Activated T-helper 17 cell treated with anti-CD3 and anti-CD28 coated beads, Interleukin-2, amount 50 U/mL, for 72 hours (primary cell): ENCODE measurements at regions not wholly inside any gene's neighbourhood (a gene's known extent, or its start where the extent isn't known, plus 50 kb on each side); places are given as distances from the start of the nearest gene placed in this dataset.

Source experiments
- ATAC-seq: fragments of 150-1000 bp; cut with Tn5 transposase; replicated peaks from 2 replicates; pipeline ENCODE4 v1.10.0; 2021; ENCODE audit warnings: mild to moderate bottlenecking, moderate library complexity
- H3K27ac Mint-ChIP-seq: one replicate; pipeline ENCODE4 v1.8.0; 2022; ENCODE audit warnings: mixed read lengths
- H3K27me3 Mint-ChIP-seq: one replicate; pipeline ENCODE4 v1.8.0; 2022; ENCODE audit warnings: mixed read lengths
- H3K36me3 Mint-ChIP-seq: one replicate; pipeline ENCODE4 v1.8.0; 2022; ENCODE audit warnings: low read depth, mild to moderate bottlenecking, mixed read lengths
- H3K4me1 Mint-ChIP-seq: one replicate; pipeline ENCODE4 v1.8.0; 2022; ENCODE audit warnings: mixed read lengths
- H3K4me3 Mint-ChIP-seq: one replicate; pipeline ENCODE4 v1.8.0; 2022; ENCODE audit warnings: mild to moderate bottlenecking, mixed read lengths
- H3K9me3 Mint-ChIP-seq: one replicate; pipeline ENCODE4 v1.8.0; 2022; ENCODE audit warnings: mixed read lengths

DNA sequence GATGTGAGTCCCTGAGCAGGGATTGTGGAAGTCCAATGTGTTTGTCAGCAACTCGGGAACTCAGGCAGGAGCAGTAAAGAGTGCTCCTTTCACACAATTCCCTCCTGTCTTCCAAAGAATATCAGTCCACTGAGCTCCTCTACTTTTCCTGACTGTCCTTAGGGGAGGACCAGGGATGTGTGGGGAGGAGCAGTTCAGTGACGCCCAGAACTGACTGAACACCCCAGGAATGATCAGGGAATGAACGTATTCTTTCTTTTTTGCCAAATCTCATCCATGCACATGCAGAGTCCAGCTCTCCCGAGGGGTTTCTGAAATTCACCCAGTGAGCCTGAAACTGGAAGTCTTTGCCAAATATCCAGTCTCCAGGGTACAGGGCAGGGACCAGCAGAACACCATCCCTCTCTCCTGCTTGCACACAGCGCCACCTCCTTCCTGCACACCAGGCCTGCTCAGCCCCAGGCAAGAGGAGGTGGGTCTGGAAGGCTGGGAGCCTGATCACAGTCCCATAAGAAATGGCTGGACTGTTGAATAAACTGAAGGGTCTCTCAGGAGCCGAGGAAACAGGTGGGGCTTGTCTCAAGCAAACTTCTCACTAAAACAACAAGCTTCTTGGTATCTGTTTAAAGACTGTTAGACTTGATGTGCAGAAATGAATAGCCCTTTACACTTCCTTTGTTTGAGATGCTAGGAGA lies 294.7 kb downstream of the C7orf25 start:
- Mint-ChIP-seq H3K9me3 (peaks cover 8% of the 10 kb centered on the region), H3K27ac (no peak overlapping the region), H3K27me3 (peaks cover 3% of the 10 kb centered on the region), H3K36me3 (no peaks in the 10 kb centered on the region), H3K4me3 (no peak overlapping the region), H3K4me1 (no peaks in the 10 kb centered on the region)
- no peak for ATAC-seq

DNA sequence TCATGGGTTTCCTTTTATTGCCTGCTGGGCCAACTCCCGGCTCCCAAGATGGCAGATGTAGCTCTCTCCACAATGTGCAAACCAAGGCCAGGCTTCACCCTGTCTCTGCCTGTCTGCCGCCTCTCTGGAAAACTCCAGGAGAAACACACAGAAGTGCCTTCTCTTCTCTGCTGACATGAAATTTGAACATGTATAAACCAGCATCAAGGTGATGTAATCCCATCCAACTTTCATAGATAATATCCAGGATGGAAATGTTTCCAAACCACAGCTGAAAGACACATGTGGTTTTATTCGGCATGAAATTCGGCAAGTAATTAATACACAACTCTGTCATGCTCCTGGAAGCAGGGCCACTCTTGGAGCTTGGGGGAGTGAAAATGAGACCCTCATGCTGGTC lies 297.2 kb downstream of the C7orf25 start:
- Mint-ChIP-seq H3K27ac (no peak overlapping the region), H3K27me3 (peaks cover 3% of the 10 kb centered on the region), H3K4me1 (no peaks in the 10 kb centered on the region), H3K36me3 (no peaks in the 10 kb centered on the region), H3K9me3 (peaks cover 8% of the 10 kb centered on the region), H3K4me3 (no peak overlapping the region)
- no peak for ATAC-seq

GRCh38 chr7:42611961-42612360 lies 299.9 kb downstream of the C7orf25 start:
- Mint-ChIP-seq H3K9me3 (peaks cover 8% of the 10 kb centered on the region), H3K4me3 (no peak overlapping the region)
- ATAC-seq, result no peak

GRCh38 chr7:42611289-42611928 lies 300.5 kb downstream of the C7orf25 start:
- H3K4me1 Mint-ChIP-seq, result no peaks in the 10 kb centered on the region
- no peak for ATAC-seq
- H3K27me3 Mint-ChIP-seq, result no peaks in the 10 kb centered on the region

More at GRCh38 chr7:42611961-42612360, 299.9 kb downstream of the C7orf25 start:
- no peaks in the 10 kb centered on the region for H3K4me1 Mint-ChIP-seq
- H3K27ac Mint-ChIP-seq, result no peak overlapping the region
- H3K36me3 Mint-ChIP-seq, result no peaks in the 10 kb centered on the region
- peaks cover 3% of the 10 kb centered on the region for H3K27me3 Mint-ChIP-seq

DNA sequence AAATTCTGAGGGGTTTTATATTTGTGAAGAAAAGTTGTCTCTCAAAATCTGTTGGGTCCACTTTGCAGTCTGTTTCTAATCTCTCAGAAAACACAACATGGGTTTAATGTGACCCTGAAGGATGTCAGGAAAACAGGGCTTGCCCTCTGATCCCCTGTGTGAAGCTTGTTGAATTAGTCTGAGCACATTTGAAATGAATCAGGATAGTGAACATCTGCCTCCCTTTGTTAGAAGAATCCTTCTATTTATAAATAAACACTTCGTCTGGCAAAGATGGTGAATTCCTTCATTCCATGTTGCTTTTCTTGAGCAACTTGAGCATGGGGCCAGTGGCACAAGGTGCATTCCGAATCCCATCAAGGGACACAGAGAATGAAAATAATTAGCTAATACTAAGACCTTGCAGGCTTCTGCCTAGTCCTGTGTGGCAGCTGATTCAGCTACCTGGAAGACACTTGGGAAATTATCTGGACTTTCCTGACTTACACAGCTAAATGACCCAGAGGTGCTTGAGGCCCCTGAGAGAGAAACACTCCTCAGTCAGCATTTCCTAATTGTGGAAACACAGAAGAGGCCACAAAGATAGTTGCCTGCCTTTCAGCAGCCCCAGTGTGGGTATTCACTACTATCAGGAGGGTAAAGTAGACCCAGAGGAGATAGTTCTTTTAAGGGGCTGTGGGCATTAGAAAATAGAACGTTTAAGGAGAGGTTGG lies 305.5 kb downstream of the C7orf25 start:
- Mint-ChIP-seq H3K27me3 (no peaks in the 10 kb centered on the region), H3K4me1 (no peaks in the 10 kb centered on the region), H3K4me3 (no peak overlapping the region), H3K9me3 (no peaks in the 10 kb centered on the region), H3K36me3 (no peaks in the 10 kb centered on the region), H3K27ac (no peak overlapping the region)
- no peak for ATAC-seq

More at GRCh38 chr7:42611289-42611928, 300.5 kb downstream of the C7orf25 start:
- no peak overlapping the region for H3K27ac Mint-ChIP-seq
- H3K36me3 Mint-ChIP-seq, result no peaks in the 10 kb centered on the region
- H3K9me3 Mint-ChIP-seq, result peaks cover 4% of the 10 kb centered on the region
- no peak overlapping the region for H3K4me3 Mint-ChIP-seq

- H3K36me3 Mint-ChIP-seq, result no peaks in the 10 kb centered on the region
- H3K27ac Mint-ChIP-seq, result no peak overlapping the region
- no peaks in the 10 kb centered on the region for H3K4me1 Mint-ChIP-seq
- no peaks in the 10 kb centered on the region for H3K27me3 Mint-ChIP-seq
- no peaks in the 10 kb centered on the region for H3K9me3 Mint-ChIP-seq
- ATAC-seq, result no peak
- H3K4me3 Mint-ChIP-seq, result no peak overlapping the region
Measured at GRCh38 chr7:42605406-42606192, 306.3 kb downstream of the C7orf25 start.

- ATAC-seq, result no peak
- Mint-ChIP-seq H3K27ac (no peak overlapping the region), H3K9me3 (no peaks in the 10 kb centered on the region), H3K27me3 (no peaks in the 10 kb centered on the region), H3K4me1 (no peaks in the 10 kb centered on the region), H3K4me3 (no peak overlapping the region), H3K36me3 (no peaks in the 10 kb centered on the region)
Measured at GRCh38 chr7:42603496-42603895, 308.4 kb downstream of the C7orf25 start.

DNA sequence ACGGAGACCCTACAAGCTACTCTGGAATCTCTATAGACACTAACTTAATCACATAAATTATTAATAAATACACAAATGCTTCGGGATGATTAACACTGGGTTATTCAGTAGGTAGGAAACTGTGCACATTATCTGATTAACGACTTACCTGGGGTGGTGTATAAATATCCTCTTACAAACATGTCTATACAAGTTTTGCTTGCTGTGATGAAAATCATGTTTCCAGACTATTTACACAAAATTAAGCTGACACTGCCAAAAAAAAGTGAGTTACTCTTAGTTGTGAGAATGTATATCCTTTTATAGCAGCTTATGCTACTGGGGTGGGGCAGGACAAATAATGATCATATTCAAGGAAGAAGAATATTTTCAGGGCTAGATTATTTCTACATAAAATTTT lies 314.6 kb downstream of the C7orf25 start:
- Mint-ChIP-seq H3K4me1 (no peaks in the 10 kb centered on the region), H3K36me3 (no peaks in the 10 kb centered on the region), H3K27ac (no peak overlapping the region), H3K4me3 (no peak overlapping the region), H3K9me3 (peaks cover 4% of the 10 kb centered on the region), H3K27me3 (no peaks in the 10 kb centered on the region)
- no peak for ATAC-seq

GRCh38 chr7:42596737-42597136 lies 315.1 kb downstream of the C7orf25 start:
- H3K27me3 Mint-ChIP-seq, result no peaks in the 10 kb centered on the region
- no peak overlapping the region for H3K27ac Mint-ChIP-seq
- H3K9me3 Mint-ChIP-seq, result peaks cover 4% of the 10 kb centered on the region
- H3K4me3 Mint-ChIP-seq, result no peak overlapping the region
- no peak for ATAC-seq
- no peaks in the 10 kb centered on the region for H3K4me1 Mint-ChIP-seq
- H3K36me3 Mint-ChIP-seq, result no peaks in the 10 kb centered on the region

DNA sequence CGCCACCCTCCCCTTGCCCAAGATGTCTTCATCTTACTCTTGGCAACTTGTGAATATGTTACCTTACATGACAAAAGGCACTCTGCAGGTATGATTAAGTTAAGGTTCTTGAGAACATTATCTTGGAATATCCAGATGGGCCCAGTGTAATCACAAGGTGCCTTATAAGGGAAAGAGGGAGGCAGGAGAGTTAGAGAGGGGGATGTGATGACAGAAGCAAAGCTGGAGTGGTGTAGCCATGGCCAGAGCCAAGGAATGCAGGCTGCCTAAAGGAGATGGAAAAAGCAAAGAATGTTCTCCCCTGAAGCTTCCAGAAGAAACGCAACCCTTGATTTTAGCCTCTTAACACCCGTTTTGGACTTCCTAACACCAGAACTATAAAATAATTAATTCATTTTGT lies 318.0 kb downstream of the C7orf25 start:
- Mint-ChIP-seq H3K4me1 (no peaks in the 10 kb centered on the region), H3K9me3 (peaks cover 10% of the 10 kb centered on the region), H3K27me3 (no peaks in the 10 kb centered on the region), H3K36me3 (no peaks in the 10 kb centered on the region), H3K27ac (no peak overlapping the region), H3K4me3 (no peak overlapping the region)
- ATAC-seq, result no peak

DNA sequence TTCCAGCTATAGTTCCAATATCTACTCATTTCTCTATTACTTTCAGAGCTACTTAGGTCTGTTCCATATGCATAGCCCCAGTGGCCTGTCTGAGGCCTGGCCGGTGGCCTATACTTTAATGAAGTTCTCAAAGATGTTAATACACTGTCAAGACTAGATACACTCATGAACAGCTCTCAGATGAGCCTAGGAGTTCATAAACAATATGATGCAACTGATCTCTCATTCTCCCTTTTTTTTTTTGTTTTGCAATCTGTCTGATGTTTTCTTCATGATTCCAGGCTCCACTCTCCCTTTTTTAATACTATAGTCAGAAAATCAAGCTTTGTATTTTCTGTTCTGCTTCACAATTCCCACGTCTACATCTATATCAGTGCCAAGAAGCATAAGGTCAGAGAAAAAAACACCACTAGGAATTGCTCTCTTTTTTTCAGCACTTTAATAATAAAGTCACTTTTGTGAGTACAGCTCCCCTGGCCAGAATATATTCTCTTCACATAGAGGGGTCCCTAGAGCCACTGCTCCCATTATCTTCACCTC lies 321.0 kb downstream of the C7orf25 start:
- no peak overlapping the region for H3K4me3 Mint-ChIP-seq
- H3K27me3 Mint-ChIP-seq, result no peaks in the 10 kb centered on the region
- H3K27ac Mint-ChIP-seq, result no peak overlapping the region
- H3K4me1 Mint-ChIP-seq, result no peaks in the 10 kb centered on the region
- ATAC-seq, result no peak
- H3K9me3 Mint-ChIP-seq, result peaks cover 15% of the 10 kb centered on the region
- no peaks in the 10 kb centered on the region for H3K36me3 Mint-ChIP-seq

DNA sequence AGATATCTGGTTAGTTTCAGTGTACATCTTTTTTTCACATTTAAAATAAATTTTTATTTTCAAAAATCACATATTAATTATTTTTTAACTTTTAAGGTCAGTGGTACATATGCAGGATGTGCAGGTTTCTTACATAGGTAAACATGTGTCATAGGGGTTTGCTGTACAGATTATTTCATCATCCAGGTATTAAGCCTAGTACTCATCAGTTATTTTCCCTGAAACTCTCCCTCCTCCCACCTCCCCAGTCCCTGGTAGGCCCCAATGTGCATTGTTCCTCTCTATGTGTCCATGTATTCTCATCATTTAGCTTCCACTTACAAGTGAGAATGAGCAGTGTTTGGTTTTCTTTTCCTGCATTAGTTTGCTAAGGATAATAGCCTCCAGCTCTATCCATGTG lies 323.0 kb downstream of the C7orf25 start:
- Mint-ChIP-seq H3K4me3 (no peak overlapping the region), H3K27ac (no peak overlapping the region), H3K4me1 (no peaks in the 10 kb centered on the region), H3K27me3 (no peaks in the 10 kb centered on the region), H3K9me3 (peaks cover 22% of the 10 kb centered on the region), H3K36me3 (no peaks in the 10 kb centered on the region)
- ATAC-seq, result no peak

DNA sequence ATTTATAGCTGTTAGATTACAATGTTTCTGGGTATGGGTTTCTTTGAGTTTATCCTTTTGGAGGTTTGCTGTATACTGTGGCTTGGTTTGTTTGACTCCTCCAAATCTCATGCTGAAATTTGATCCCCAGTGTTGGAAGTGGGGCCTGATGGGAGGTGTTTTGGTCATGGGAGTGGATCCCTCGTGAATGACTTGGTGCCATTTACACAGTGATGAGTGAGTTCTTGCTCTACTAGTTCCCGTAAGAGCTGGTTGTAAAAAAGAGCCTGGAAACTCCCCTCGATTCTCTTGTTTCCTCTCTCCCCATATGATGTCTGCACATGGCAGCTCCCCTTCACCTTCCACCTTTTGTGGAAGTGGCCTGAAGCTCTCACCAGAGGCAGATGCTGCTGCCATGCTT lies 324.1 kb downstream of the C7orf25 start:
- Mint-ChIP-seq H3K36me3 (no peaks in the 10 kb centered on the region), H3K27me3 (no peaks in the 10 kb centered on the region), H3K9me3 (peaks cover 24% of the 10 kb centered on the region), H3K27ac (no peak overlapping the region), H3K4me3 (no peak overlapping the region), H3K4me1 (no peaks in the 10 kb centered on the region)
- no peak for ATAC-seq

- Mint-ChIP-seq H3K4me3 (no peak overlapping the region), H3K4me1 (no peaks in the 10 kb centered on the region), H3K9me3 (peaks cover 15% of the 10 kb centered on the region), H3K27me3 (no peaks in the 10 kb centered on the region), H3K36me3 (no peaks in the 10 kb centered on the region), H3K27ac (no peak overlapping the region)
- ATAC-seq, result no peak
Measured at GRCh38 chr7:42580061-42580460, 331.8 kb downstream of the C7orf25 start.
